ENCODE measurements at regions not wholly inside any gene's neighbourhood (a gene's known extent, or its start where the extent isn't known, plus 50 kb on each side); places are given as distances from the start of the nearest gene placed in this dataset.

DNA sequence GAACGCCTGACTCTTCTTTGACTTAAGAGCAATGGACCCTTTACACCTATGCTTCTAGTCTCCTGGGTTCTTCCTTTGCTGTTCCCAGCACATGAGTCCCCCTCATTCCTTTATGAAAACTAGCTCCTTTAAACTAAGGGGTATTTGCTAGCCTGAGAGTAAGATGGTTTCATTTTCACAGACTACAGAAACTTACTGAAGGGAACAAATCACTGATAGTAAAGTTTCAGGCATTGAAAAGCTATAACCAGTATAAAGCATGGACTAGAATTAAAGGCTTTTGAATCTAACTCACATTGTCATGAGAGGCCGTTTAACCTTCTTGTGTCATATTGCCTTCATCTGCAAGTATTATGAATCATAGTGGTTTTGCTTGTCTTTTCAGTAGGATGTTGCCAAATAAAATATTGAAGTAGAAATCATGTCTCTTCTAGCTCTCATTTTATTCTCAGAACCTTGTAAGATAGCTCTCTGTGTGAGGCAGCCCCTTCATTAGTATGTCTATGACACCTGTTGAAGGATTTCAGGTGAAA is 765.9 kb downstream of the NR2F2 start:
- Histone ChIP-seq H3K9me3 (no peaks in the 10 kb centered on the region), H3K27me3 (no peaks in the 10 kb centered on the region), H3K36me3 (no peaks in the 10 kb centered on the region), H3K4me3 (no peak overlapping the region), H3K27ac (no peak overlapping the region), H3K4me1 (no peaks in the 10 kb centered on the region)
- intact Hi-C loops (cut with DNase I; ENCODE audit: low total_unique reads), result no loop called here
- TF ChIP-seq CTCF (IDR thresholded peaks at IDR 0.05), result no peak
- no peak for DNase-seq

- H3K27ac ChIP-seq, result no peak overlapping the region
- H3K4me1 ChIP-seq, result no peaks in the 10 kb centered on the region
- no peak for TF ChIP-seq CTCF (IDR thresholded peaks at IDR 0.05)
- intact Hi-C loops (cut with DNase I; ENCODE audit: low total_unique reads), result no loop called here
- no peak overlapping the region for H3K4me3 ChIP-seq
- H3K27me3 ChIP-seq, result no peaks in the 10 kb centered on the region
- DNase-seq, result no peak
- no peaks in the 10 kb centered on the region for H3K36me3 ChIP-seq
- H3K9me3 ChIP-seq, result no peaks in the 10 kb centered on the region
These were observed 768.5 kb downstream of the NR2F2 start for GRCh38 chr15:97099040-97099439.

GRCh38 chr15:97101572-97101971 is 771.1 kb downstream of the NR2F2 start:
- TF ChIP-seq CTCF (IDR thresholded peaks at IDR 0.05), result no peak
- intact Hi-C loops (cut with DNase I; ENCODE audit: low total_unique reads), result no loop called here

DNA sequence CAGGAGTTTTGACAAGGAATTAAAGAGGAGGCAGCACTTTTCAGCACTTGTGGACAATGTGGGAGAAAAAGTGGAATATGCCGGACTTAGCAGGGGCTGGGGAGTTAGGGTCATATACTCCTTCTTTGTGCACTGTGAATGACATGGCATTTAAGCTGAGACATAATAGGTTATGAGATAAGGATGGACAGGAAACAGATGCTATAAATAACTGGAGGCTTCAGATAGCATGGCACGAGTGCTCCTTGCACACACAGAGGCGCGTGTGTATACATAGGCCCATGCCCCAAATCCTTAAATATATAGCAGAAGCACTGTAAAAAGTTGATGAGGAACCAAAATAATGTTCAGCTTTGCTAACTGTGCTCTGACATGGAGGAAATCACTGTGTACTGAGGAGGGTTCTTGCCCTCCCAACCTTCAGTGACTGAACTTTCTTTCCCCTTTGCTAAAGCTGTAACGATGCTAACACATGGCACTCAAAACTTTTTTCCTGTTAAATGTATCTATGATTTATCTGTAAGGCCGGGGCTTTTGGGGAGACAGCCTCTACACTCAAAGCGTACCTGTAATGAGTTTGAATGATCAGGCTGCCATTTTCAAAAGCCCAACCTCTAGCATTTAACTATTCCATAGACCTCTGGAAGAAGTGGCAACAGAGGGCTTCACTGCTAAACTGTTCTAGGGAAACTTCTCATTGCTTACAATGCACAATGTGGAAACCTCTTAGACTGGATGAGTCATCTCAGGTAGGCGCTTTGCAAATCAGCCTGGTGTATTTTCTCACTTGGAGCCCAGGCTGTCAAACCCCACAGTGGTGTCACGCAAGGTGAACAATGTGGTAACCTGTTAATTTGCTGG is 784.6 kb downstream of the NR2F2 start:
- H3K27me3 ChIP-seq, result no peaks in the 10 kb centered on the region
- H3K4me1 ChIP-seq, result no peaks in the 10 kb centered on the region
- no peak overlapping the region for H3K4me3 ChIP-seq
- H3K27ac ChIP-seq, result no peak overlapping the region
- peaks cover 0 to 5% (median 0%) of the 10 kb centered on the region in 3 donors for H3K9me3 ChIP-seq
- no peak for DNase-seq
- H3K36me3 ChIP-seq, result no peaks in the 10 kb centered on the region
- TF ChIP-seq CTCF (IDR thresholded peaks at IDR 0.05), result no peak
- intact Hi-C loops (cut with DNase I; ENCODE audit: low total_unique reads), result no loop called here

More at GRCh38 chr15:97101572-97101971, 771.1 kb downstream of the NR2F2 start:
- H3K4me1 ChIP-seq, result no peaks in the 10 kb centered on the region
- DNase-seq, result no peak
- no peak overlapping the region for H3K4me3 ChIP-seq
- H3K9me3 ChIP-seq, result no peaks in the 10 kb centered on the region
- H3K27me3 ChIP-seq, result no peaks in the 10 kb centered on the region
- H3K27ac ChIP-seq, result no peak overlapping the region
- no peaks in the 10 kb centered on the region for H3K36me3 ChIP-seq

DNA sequence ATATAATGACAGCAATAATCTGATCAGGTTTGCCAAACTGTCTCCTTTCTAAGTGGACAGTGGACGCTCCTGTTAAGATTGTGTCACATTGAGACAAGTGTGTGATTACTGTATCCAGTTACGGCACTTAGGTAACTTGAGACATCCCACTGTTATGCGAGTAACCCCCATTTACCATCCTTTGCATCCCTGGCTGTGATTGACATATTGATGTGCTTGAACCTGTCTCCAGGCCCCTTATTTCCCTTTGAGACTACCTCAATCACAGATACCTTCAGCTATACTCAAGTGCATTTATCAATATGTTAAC is 785.2 kb downstream of the NR2F2 start:
- no peak overlapping the region for H3K27ac ChIP-seq
- H3K4me3 ChIP-seq, result no peak overlapping the region
- peaks cover 0 to 5% (median 0%) of the 10 kb centered on the region in 3 donors for H3K9me3 ChIP-seq
- no peaks in the 10 kb centered on the region for H3K4me1 ChIP-seq
- no peaks in the 10 kb centered on the region for H3K36me3 ChIP-seq
- H3K27me3 ChIP-seq, result no peaks in the 10 kb centered on the region
- no peak for DNase-seq
- no peak for TF ChIP-seq CTCF (IDR thresholded peaks at IDR 0.05)
- intact Hi-C loops (cut with DNase I; ENCODE audit: low total_unique reads), result no loop called here

Data from tibial artery (tissue), 4 donors.